Body of pancreas (tissue), 4 donors: ENCODE measurements at regions not wholly inside any gene's neighbourhood (a gene's known extent, or its start where the extent isn't known, plus 50 kb on each side); places are given as distances from the start of the nearest gene placed in this dataset.
"Not testable (repeated sequence)": the region's sequence is repeated elsewhere in the genome, so short reads cannot be mapped to it uniquely, and the experiment has no call there.

Experiments
- CTCF ChIP-seq, 7 experiments: fragments of 450-650 bp in 4 of 7; fragments of 200-600 bp in 3 of 7; sonication (generic) in 3 of 7; IDR thresholded peaks; one replicate each; pipeline ENCODE4 v1.5.1; 2016 to 2019; ENCODE audit warnings: antibody characterized with exemption in 7 of 7
- POLR2A ChIP-seq, 3 donors: fragments of 450-650 bp; IDR thresholded peaks; one replicate each; pipeline ENCODE4 v1.6.1; 2016; ENCODE audit warnings: antibody characterized with exemption in 3 of 3, mild to moderate bottlenecking in 2 of 3

GRCh38 chr3:75430406-75430805 is 233.7 kb upstream of the FRG2C start:
- not testable (repeated sequence) for TF ChIP-seq CTCF, POLR2A (IDR thresholded peaks at IDR 0.05)
